Tibial nerve (tissue), 4 donors: ENCODE measurements at regions not wholly inside any gene's neighbourhood (a gene's known extent, or its start where the extent isn't known, plus 50 kb on each side); places are given as distances from the start of the nearest gene placed in this dataset.
"Not testable (repeated sequence)": the region's sequence is repeated elsewhere in the genome, so short reads cannot be mapped to it uniquely, and the experiment has no call there.

ENCODE experiments used
- DNase-seq, 2 donors: peaks; one replicate each; pipeline ENCODE4 v3.0.0-alpha.2; 2019; ENCODE audit warnings: low spot score in 2 of 2
- H3K27ac ChIP-seq, 4 donors: fragments of 200-600 bp; sonication (generic) in 3 of 4; one replicate each; pipeline ENCODE4 v1.5.1; 2017 to 2019; ENCODE audit warnings: mild to moderate bottlenecking in 1 of 4
- H3K27me3 ChIP-seq, 2 donors: fragments of 200-600 bp; sonication (generic) in 1 of 2; one replicate each; pipeline versions ENCODE4 v1.5.1 to v1.6.0; 2017 to 2019
- H3K36me3 ChIP-seq, 3 donors: fragments of 200-600 bp; sonication (generic); one replicate each; pipeline ENCODE4 v1.5.1; 2018 to 2019
- H3K4me1 ChIP-seq, 4 donors: fragments of 200-600 bp; sonication (generic) in 3 of 4; one replicate each; pipeline ENCODE4 v1.5.1; 2017 to 2019
- H3K4me3 ChIP-seq, 4 donors: fragments of 200-600 bp; sonication (generic) in 3 of 4; one replicate each; pipeline ENCODE4 v1.5.1; 2017 to 2019; ENCODE audit warnings: mild to moderate bottlenecking in 1 of 4, moderate library complexity in 1 of 4
- H3K9me3 ChIP-seq, 4 donors: fragments of 200-600 bp; sonication (generic) in 3 of 4; one replicate each; pipeline ENCODE4 v1.5.1; 2017 to 2019
- EP300 ChIP-seq, 2 donors: sonication (generic); formaldehyde crosslinking; IDR thresholded peaks; one replicate each; pipeline ENCODE4 v1.6.1; 2017; ENCODE audit warnings: antibody characterized with exemption in 2 of 2, mild to moderate bottlenecking in 1 of 2
- POLR2A ChIP-seq, 2 donors: fragments of 450-650 bp; IDR thresholded peaks; one replicate each; pipeline ENCODE4 v1.6.1; 2017; ENCODE audit warnings: antibody characterized with exemption in 2 of 2, mild to moderate bottlenecking in 2 of 2, moderate library complexity in 2 of 2
- WGBS, 2 donors: methylation state at CpG; one replicate each; pipeline ENCODE4 v1.1.5; 2018; 5-methylcytosine and 5-hydroxymethylcytosine counted together
- TF ChIP-seq, protein P1 (sequence below), 5 experiments: fragments of 200-600 bp in 3 of 5; fragments of 450-650 bp in 2 of 5; sonication (generic) in 3 of 5; IDR thresholded peaks; one replicate each; pipeline ENCODE4 v1.5.1; 2016 to 2019; ENCODE audit warnings: antibody characterized with exemption in 5 of 5, mild to moderate bottlenecking in 3 of 5, moderate library complexity in 2 of 5

DNA sequence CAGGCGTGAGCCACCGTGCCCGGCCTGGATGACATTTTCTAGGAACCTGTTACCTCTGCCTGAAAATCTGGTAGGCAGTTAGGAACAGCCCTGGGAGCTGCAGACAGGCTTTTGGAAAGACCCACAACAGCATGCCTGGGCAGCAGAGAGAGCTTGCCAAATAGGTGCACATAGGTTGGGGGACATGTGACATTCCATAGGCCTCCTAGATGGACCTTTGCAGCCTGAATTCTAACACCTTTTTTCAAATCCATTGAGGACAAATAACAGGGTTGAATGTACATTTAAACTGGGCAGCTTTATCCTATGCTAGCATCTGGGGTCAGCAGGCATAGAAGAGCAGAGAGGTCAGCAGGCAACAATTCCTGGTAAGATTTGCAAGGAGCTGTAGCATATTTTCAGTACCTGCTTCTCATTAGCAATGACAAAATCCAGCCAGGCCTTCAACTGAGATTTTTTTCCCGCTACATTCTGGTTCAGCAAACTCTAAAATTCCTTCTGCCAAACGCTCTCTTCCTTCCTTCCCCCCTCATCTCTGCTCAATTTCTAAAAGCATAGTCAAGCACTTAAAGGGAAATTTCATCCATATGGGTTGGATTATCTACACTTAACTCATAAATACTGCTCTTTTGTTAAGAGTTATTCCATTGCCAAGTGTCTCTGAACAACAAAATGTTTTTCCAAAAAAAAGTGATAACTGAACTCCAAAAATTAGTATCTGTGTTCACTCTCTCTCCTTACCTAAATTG lies 75.2 kb downstream of the SOWAHC start:
- DNase-seq: no peak
- H3K27me3 ChIP-seq: no peaks in the 10 kb centered on the region
- peaks cover 0 to 17% (median 0%) of the 10 kb centered on the region in 4 donors for H3K4me1 ChIP-seq
- TF ChIP-seq, protein P1, sequence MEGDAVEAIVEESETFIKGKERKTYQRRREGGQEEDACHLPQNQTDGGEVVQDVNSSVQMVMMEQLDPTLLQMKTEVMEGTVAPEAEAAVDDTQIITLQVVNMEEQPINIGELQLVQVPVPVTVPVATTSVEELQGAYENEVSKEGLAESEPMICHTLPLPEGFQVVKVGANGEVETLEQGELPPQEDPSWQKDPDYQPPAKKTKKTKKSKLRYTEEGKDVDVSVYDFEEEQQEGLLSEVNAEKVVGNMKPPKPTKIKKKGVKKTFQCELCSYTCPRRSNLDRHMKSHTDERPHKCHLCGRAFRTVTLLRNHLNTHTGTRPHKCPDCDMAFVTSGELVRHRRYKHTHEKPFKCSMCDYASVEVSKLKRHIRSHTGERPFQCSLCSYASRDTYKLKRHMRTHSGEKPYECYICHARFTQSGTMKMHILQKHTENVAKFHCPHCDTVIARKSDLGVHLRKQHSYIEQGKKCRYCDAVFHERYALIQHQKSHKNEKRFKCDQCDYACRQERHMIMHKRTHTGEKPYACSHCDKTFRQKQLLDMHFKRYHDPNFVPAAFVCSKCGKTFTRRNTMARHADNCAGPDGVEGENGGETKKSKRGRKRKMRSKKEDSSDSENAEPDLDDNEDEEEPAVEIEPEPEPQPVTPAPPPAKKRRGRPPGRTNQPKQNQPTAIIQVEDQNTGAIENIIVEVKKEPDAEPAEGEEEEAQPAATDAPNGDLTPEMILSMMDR (IDR thresholded peaks at IDR 0.05): no peak
- TF ChIP-seq POLR2A (IDR thresholded peaks at IDR 0.05) (no peak), EP300 (IDR thresholded peaks at IDR 0.05) (no peak)
- no peaks in the 10 kb centered on the region for H3K9me3 ChIP-seq
- H3K36me3 ChIP-seq: no peaks in the 10 kb centered on the region
- WGBS, 2 donors: 66 to 83% methylated on average over 5 of the region's 5 CpGs
- peak overlapping the region in 1 of 4 donors; percentile 52 for H3K27ac ChIP-seq
- no peak overlapping the region for H3K4me3 ChIP-seq

DNA sequence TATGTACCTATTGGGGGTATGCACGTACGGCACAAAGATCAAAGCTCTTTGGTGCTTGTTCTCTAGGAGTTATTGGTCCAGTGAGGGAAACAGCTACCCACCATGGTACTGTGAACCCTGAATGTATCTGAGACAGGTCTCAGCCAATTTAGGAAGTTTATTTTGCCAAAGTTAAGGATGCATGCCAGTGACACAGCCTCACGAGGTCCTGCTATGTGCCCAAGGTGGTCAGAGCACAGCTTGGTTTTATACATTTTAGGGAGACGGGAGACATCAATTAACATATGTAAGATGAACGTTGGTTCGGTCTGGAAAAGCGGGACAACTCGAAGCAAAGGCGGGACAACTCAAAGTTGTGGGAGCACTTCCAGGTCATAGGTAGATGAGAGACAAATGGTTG lies 75.8 kb downstream of the SOWAHC start:
- DNase-seq: no peak
- peak overlapping the region in 1 of 4 donors; percentile 52 for H3K27ac ChIP-seq
- WGBS, 2 donors: 93 to 96% methylated on average over 9 of the region's 9 CpGs

DNA sequence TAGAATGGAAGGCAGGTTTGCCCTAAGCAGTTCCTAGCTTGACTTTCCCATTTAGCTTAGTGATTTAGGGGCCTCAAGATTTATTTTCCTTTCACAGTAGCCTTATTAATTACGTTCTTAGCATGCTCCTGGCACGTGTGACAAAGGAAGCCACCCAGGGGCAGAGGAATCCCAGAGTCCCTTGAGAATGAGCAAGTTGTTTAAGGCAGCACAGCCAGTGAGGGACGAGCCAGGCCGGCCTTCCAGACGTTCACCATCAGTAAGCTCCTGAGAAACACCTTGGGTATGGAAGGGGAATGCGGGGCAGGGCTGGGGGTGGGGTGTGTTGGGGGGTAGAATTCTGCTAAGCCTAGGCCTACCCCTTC lies 76.3 kb downstream of the SOWAHC start:
- Histone ChIP-seq H3K27me3 (no peaks in the 10 kb centered on the region), H3K4me3 (no peak overlapping the region), H3K36me3 (no peaks in the 10 kb centered on the region), H3K9me3 (no peaks in the 10 kb centered on the region), H3K4me1 (peaks cover 0 to 20% (median 0%) of the 10 kb centered on the region in 4 donors), H3K27ac (peak overlapping the region in 3 of 4 donors; percentile 52 to 72 (median 65))
- DNase-seq: no peak
- no peak for TF ChIP-seq EP300 (IDR thresholded peaks at IDR 0.05)
- 50 to 55% methylated on average over 6 of the region's 6 CpGs for WGBS, 2 donors

More for the DNA sequence above, 75.8 kb downstream of the SOWAHC start:
- H3K4me3 ChIP-seq: no peak overlapping the region
- no peaks in the 10 kb centered on the region for H3K27me3 ChIP-seq
- TF ChIP-seq, protein P1 (IDR thresholded peaks at IDR 0.05): no peak
- TF ChIP-seq EP300 (IDR thresholded peaks at IDR 0.05) (no peak), POLR2A (IDR thresholded peaks at IDR 0.05) (no peak)
- peaks cover 0 to 20% (median 0%) of the 10 kb centered on the region in 4 donors for H3K4me1 ChIP-seq
- no peaks in the 10 kb centered on the region for H3K36me3 ChIP-seq
- H3K9me3 ChIP-seq: no peaks in the 10 kb centered on the region

DNA sequence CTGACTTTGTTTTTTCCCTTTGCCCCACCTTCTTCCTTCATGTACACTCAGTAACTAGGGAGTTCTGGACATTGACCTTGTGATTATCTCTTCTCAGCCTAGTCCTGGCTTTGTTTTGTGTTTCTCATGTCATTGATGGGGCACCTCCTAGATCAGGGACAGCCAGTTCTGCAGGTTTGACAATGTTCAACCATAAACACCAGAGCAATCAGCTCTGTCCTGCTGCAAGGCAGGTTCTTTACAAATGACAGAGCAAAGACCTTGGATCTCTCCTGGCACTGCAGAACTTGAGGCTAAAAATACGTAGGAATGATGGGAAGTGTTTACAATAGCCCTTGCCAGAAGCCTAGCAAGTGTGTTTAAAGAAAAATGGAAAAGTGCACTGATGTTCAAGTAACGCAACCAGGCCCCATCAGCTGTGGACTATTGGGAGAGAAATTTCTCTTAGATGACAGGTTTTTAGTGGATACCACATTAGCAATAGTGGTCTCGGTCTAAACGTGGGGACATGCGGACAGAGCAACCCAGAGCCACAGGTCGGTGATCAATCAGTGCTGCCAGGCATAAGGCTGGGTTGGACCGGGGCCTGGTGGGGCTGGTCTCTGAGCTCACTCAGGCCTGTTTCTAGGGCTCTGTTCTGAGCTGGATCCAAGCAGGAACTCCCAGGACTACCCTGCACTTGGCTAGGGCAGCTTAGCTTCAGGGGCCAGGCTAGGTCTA lies 76.8 kb downstream of the SOWAHC start:
- no peaks in the 10 kb centered on the region for H3K27me3 ChIP-seq
- 45 to 49% methylated on average over 7 of the region's 7 CpGs for WGBS, 2 donors
- peak overlapping the region in 3 of 4 donors; percentile 65 to 72 (median 72) for H3K27ac ChIP-seq
- H3K9me3 ChIP-seq: no peaks in the 10 kb centered on the region
- H3K36me3 ChIP-seq: no peaks in the 10 kb centered on the region
- TF ChIP-seq, protein P1 (IDR thresholded peaks at IDR 0.05): no peak
- no peak for TF ChIP-seq POLR2A (IDR thresholded peaks at IDR 0.05)
- no peak for DNase-seq
- no peak overlapping the region for H3K4me3 ChIP-seq
- peaks cover 0 to 20% (median 0%) of the 10 kb centered on the region in 4 donors for H3K4me1 ChIP-seq

DNA sequence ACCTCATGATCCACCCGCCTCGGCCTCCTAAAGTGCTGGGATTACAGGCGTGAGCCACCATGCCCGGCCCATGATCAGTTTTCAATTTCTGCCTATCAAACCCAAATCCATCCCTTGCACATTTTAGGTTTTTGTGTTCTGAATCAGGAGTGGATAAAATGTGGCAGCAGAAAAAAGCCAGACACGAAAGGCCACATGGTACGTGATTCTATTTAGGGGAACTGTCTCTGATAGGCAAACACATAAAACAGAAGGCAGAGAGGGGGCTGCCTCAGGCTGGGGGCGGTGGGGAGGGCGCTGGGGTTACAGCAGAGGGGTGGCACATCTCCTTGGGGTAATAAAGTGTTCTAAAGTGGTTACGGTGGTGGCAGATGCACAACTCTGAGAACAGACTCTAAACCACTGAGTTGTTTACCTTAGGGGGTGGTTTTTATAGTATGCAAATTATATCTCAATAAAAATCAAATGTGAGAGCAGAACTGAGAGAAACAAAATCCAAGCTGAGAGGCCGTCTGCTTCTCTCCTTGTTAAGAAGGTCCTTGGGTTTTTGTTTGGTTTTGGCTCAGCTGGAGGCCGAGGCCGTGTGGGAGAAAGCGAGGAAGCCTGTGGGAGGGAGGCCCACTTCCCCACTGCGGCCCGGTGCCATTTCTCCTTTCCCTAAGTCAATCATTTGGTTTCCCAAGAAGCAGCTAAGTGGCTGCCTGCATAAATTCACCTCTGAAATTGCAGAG lies 78.0 kb downstream of the SOWAHC start:
- DNase-seq: no peak
- TF ChIP-seq POLR2A (IDR thresholded peaks at IDR 0.05) (no peak), EP300 (IDR thresholded peaks at IDR 0.05) (no peak)
- TF ChIP-seq, protein P1 (IDR thresholded peaks at IDR 0.05): no peak
- 75 to 83% methylated on average over 15 of the region's 15 CpGs for WGBS, 2 donors
- Histone ChIP-seq H3K4me1 (peaks cover 0 to 20% (median 0%) of the 10 kb centered on the region in 4 donors), H3K9me3 (peaks cover 0 to 2% (median 0%) of the 10 kb centered on the region in 4 donors), H3K36me3 (no peaks in the 10 kb centered on the region), H3K4me3 (no peak overlapping the region), H3K27me3 (no peaks in the 10 kb centered on the region), H3K27ac (peak overlapping the region in 2 of 4 donors; percentile 13 to 47)

DNA sequence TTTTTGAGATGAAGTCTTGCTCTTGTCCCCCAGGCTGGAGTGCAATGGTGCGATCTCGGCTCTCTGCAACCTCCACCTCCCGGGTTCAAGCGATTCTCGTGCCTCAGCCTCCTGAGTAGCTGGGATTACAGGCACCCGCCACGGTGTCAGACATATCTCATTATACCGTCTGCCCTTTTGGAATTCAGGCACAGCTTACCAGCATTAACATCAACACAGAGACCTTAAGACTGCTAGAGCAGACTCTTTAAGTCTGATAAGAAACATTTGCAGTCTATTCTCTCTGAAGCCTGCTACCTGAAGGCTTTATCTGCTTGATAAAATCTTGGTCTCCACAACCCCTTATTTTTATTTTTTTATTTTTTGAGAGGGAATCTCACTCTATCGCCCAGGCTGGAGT lies 78.7 kb downstream of the SOWAHC start:
- DNase-seq, H3K27me3 ChIP-seq, H3K9me3 ChIP-seq, H3K4me3 ChIP-seq, H3K27ac ChIP-seq, H3K36me3 ChIP-seq: not testable (repeated sequence)
- peaks cover 0 to 20% (median 0%) of the 10 kb centered on the region in 4 donors for H3K4me1 ChIP-seq
- 73 to 77% methylated on average over 9 of the region's 9 CpGs for WGBS, 2 donors

DNA sequence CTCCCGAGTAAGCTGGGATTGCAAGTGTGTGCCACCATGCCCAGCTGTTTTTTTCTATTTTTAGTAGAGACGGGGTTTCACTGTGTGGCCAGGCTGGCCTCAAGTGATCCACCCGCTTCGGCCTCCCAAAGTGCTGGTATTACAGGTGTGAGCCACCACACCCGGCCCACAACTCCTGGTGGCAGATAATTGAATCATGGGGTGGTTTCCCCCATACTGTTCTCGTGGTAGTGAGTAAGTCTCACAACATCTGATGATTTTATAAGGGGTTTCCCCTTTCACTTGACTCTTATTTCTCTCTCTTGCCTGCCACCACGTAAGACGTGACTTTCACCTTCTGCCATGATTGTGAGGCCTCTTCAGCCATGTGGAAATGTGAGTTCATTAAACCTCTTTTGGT lies 79.1 kb downstream of the SOWAHC start:
- not testable (repeated sequence) for H3K9me3 ChIP-seq, H3K36me3 ChIP-seq, DNase-seq, H3K4me3 ChIP-seq, H3K27me3 ChIP-seq, H3K27ac ChIP-seq
- WGBS, 2 donors: 87 to 93% methylated on average over 8 of the region's 8 CpGs
- peaks cover 0 to 20% (median 0%) of the 10 kb centered on the region in 4 donors for H3K4me1 ChIP-seq
